ENCODE measurements at regions not wholly inside any gene's neighbourhood (a gene's known extent, or its start where the extent isn't known, plus 50 kb on each side); places are given as distances from the start of the nearest gene placed in this dataset.

DNA sequence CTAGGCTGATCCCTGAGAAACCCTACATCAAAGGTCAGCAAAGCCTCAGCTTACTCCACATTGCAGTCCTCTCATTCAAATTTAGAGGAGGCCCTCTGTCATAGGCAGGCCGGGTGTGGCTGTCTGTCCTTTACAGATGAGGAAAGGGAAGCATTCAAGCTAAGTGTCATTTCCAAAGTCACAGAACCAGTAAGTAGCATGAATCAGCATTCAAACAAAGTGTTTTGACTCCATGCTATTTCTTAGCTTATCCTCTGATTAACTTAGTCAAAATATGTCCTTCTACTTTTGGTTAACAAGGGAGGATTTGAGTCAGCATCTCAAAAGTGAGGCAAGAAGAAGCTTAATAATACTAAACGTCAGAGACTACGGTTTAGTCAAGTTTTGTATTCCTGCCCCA, 409.0 kb upstream of the POU3F3 start:
- no peak overlapping the region for H3K4me3 ChIP-seq (replicated peaks in 1 of 2; ENCODE audit: low read depth in 1 of 2, low read length in 2 of 2)
- ChIA-PET RAD21 (ENCODE audit: low non-redundant PET in 1 of 2, low total read pairs in 2 of 2, uncharacterized antibody in 2 of 2, unreplicated experiment in 2 of 2) (no interaction called here), POLR2A (no interaction called here), CTCF (no interaction called here)
- H3K4me2 ChIP-seq (ENCODE audit: low read length) = no peak overlapping the region
- H3K9ac ChIP-seq (ENCODE audit: low read length) = no peak overlapping the region
- no peaks in the 10 kb centered on the region for H3K4me1 ChIP-seq (ENCODE audit: control insufficient read depth in 1 of 2, insufficient read depth in 2 of 2, low read length in 2 of 2)
- H3K9me2 ChIP-seq (ENCODE audit: insufficient read depth) = no peaks in the 10 kb centered on the region
- peaks cover 5 to 7% of the 10 kb centered on the region in 2 experiments; a peak in 2 of 4 replicates for H3K9me3 ChIP-seq (ENCODE audit: control insufficient read depth in 1 of 2, insufficient read depth in 1 of 2, low read depth in 1 of 2, low read length in 2 of 2)
- H3K27me3 ChIP-seq (ENCODE audit: insufficient read depth, low read length) = no peaks in the 10 kb centered on the region
- no TSS peak for BruUV-seq (replicated peaks)
- no peak overlapping the region for H2AFZ ChIP-seq (ENCODE audit: low read depth, low read length, poor library complexity, severe bottlenecking)
- DNase-seq (ENCODE audit: low read depth, low spot score) (no peak), ATAC-seq (no peak)
- TF ChIP-seq SIN3A (IDR thresholded peaks at IDR 0.05; ENCODE audit: low read depth) = no peak
- TF ChIP-seq, protein P1, sequence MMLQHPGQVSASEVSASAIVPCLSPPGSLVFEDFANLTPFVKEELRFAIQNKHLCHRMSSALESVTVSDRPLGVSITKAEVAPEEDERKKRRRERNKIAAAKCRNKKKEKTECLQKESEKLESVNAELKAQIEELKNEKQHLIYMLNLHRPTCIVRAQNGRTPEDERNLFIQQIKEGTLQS (IDR thresholded peaks at IDR 0.05) = no peak
- TF ChIP-seq CTCF (IDR thresholded peaks at IDR 0.05 in 2 of 3, conservative IDR thresholded peaks at IDR 0.05 in 1 of 3; ENCODE audit: borderline replicate concordance in 1 of 3, insufficient read depth in 1 of 3, low read depth in 2 of 3, low read length in 2 of 3) = no peak
- no peak for TF ChIP-seq ZNF274 (IDR thresholded peaks at IDR 0.05; ENCODE audit: low read depth, low read length)
- no peak for TF ChIP-seq EGR1 (IDR thresholded peaks at IDR 0.05; ENCODE audit: low read depth)
- no peak for TF ChIP-seq CEBPB (IDR thresholded peaks at IDR 0.05; ENCODE audit: low read depth)
- no peak for TF ChIP-seq SP1 (IDR thresholded peaks at IDR 0.05; ENCODE audit: low read depth)
- no peak for TF ChIP-seq FOSL1 (IDR thresholded peaks at IDR 0.05; ENCODE audit: low read depth)
- TF ChIP-seq JUND (IDR thresholded peaks at IDR 0.05) = no peak
- no peaks in the 10 kb centered on the region for H4K20me1 ChIP-seq (ENCODE audit: insufficient read depth)
- intact Hi-C loops (cut with micrococcal nuclease) = no loop called here
- no peaks in the 10 kb centered on the region for H3K79me2 ChIP-seq (ENCODE audit: insufficient read depth, low read length)
- no peak overlapping the region for H3K27ac ChIP-seq (ENCODE audit: low read depth, low read length)
- H3K36me3 ChIP-seq (ENCODE audit: control insufficient read depth in 1 of 2, insufficient read depth in 2 of 2, low read length in 2 of 2) = no peaks in the 10 kb centered on the region

- RAD21 ChIA-PET (ENCODE audit: low non-redundant PET in 1 of 2, low total read pairs in 2 of 2, uncharacterized antibody in 2 of 2, unreplicated experiment in 2 of 2) = no interaction called here
- no peaks in the 10 kb centered on the region for H3K79me2 ChIP-seq (ENCODE audit: insufficient read depth, low read length)
- H3K9me2 ChIP-seq (ENCODE audit: insufficient read depth) = no peaks in the 10 kb centered on the region
- CTCF ChIA-PET = no interaction called here
- H2AFZ ChIP-seq (ENCODE audit: low read depth, low read length, poor library complexity, severe bottlenecking) = no peak overlapping the region
- H3K27ac ChIP-seq (ENCODE audit: low read depth, low read length) = no peak overlapping the region
- no TSS peak for BruUV-seq (replicated peaks)
- H3K9me3 ChIP-seq (ENCODE audit: control insufficient read depth in 1 of 2, insufficient read depth in 1 of 2, low read depth in 1 of 2, low read length in 2 of 2) = peaks cover 5 to 7% of the 10 kb centered on the region in 2 experiments; a peak in 2 of 4 replicates
- H3K9ac ChIP-seq (ENCODE audit: low read length) = no peak overlapping the region
- no peak for TF ChIP-seq CEBPB (IDR thresholded peaks at IDR 0.05; ENCODE audit: low read depth)
- TF ChIP-seq EGR1 (IDR thresholded peaks at IDR 0.05; ENCODE audit: low read depth) = no peak
- no peak for TF ChIP-seq ZNF274 (IDR thresholded peaks at IDR 0.05; ENCODE audit: low read depth, low read length)
- TF ChIP-seq ELF1 (IDR thresholded peaks at IDR 0.05; ENCODE audit: borderline replicate concordance, low read depth) = no peak
- TF ChIP-seq RAD21 (IDR thresholded peaks at IDR 0.05; ENCODE audit: low read depth) = no peak
- TF ChIP-seq ZFX (IDR thresholded peaks at IDR 0.05) = no peak
- TF ChIP-seq SRF (IDR thresholded peaks at IDR 0.05; ENCODE audit: low read depth) = no peak
- no peak for TF ChIP-seq CBX3 (IDR thresholded peaks at IDR 0.05; ENCODE audit: low read depth)
- TF ChIP-seq TCF7L2 (IDR thresholded peaks at IDR 0.05; ENCODE audit: borderline replicate concordance, extremely low read depth, insufficient read depth, insufficient read length) = no peak
- no peak for TF ChIP-seq SP1 (IDR thresholded peaks at IDR 0.05; ENCODE audit: low read depth)
- no peak for TF ChIP-seq ZBTB33 (IDR thresholded peaks at IDR 0.05; ENCODE audit: extremely low read depth, insufficient replicate concordance, low read length)
- POLR2A ChIA-PET = no interaction called here
- intact Hi-C loops (cut with micrococcal nuclease) = no loop called here
- no peak overlapping the region for H3K4me2 ChIP-seq (ENCODE audit: low read length)
- DNase-seq (ENCODE audit: low read depth, low spot score) (no peak), ATAC-seq (no peak)
- H3K4me1 ChIP-seq (ENCODE audit: control insufficient read depth in 1 of 2, insufficient read depth in 2 of 2, low read length in 2 of 2) = no peaks in the 10 kb centered on the region
- H3K36me3 ChIP-seq (ENCODE audit: control insufficient read depth in 1 of 2, insufficient read depth in 2 of 2, low read length in 2 of 2) = no peaks in the 10 kb centered on the region
- H3K4me3 ChIP-seq (replicated peaks in 1 of 2; ENCODE audit: low read depth in 1 of 2, low read length in 2 of 2) = no peak overlapping the region
- H3K27me3 ChIP-seq (ENCODE audit: insufficient read depth, low read length) = no peaks in the 10 kb centered on the region
- H4K20me1 ChIP-seq (ENCODE audit: insufficient read depth) = no peaks in the 10 kb centered on the region
Measured at GRCh38 chr2:104447831-104448434, 406.0 kb upstream of the POU3F3 start.
